ENCODE measurements at regions not wholly inside any gene's neighbourhood (a gene's known extent, or its start where the extent isn't known, plus 50 kb on each side); places are given as distances from the start of the nearest gene placed in this dataset.
A peak's percentile ranks its signal among the peaks of the same experiment; 100 is the strongest.

GRCh38 chr11:112440518-112440917, 179.9 kb upstream of the PLET1 start:
- H3K4me3 ChIP-seq (ENCODE audit: low read depth, low read length), result no peak overlapping the region
- no peak overlapping the region for H3K27ac ChIP-seq
- H3K9me3 ChIP-seq (ENCODE audit: severe bottlenecking), result no peaks in the 10 kb centered on the region
- peak; percentile 56 for DNase-seq
- no peaks in the 10 kb centered on the region for H3K36me3 ChIP-seq
- H3K27me3 ChIP-seq (ENCODE audit: insufficient read depth, low read depth, severe bottlenecking), result no peaks in the 10 kb centered on the region
- TF ChIP-seq CTCF (IDR thresholded peaks at IDR 0.05; ENCODE audit: low read depth, low read length), result peak; percentile 84

GRCh38 chr11:112448168-112448567, 187.5 kb upstream of the PLET1 start:
- Histone ChIP-seq H3K4me3 (ENCODE audit: low read depth, low read length) (no peak overlapping the region), H3K9me3 (ENCODE audit: severe bottlenecking) (no peaks in the 10 kb centered on the region), H3K27me3 (ENCODE audit: insufficient read depth, low read depth, severe bottlenecking) (no peaks in the 10 kb centered on the region), H3K27ac (no peak overlapping the region), H3K36me3 (no peaks in the 10 kb centered on the region)
- no peak for TF ChIP-seq CTCF (IDR thresholded peaks at IDR 0.05; ENCODE audit: low read depth, low read length)
- DNase-seq, result no peak

GRCh38 chr11:112448806-112449205, 188.1 kb upstream of the PLET1 start:
- DNase-seq, result no peak
- H3K27ac ChIP-seq, result no peak overlapping the region
- TF ChIP-seq CTCF (IDR thresholded peaks at IDR 0.05; ENCODE audit: low read depth, low read length), result no peak
- H3K9me3 ChIP-seq (ENCODE audit: severe bottlenecking), result no peaks in the 10 kb centered on the region
- H3K36me3 ChIP-seq, result no peaks in the 10 kb centered on the region
- no peak overlapping the region for H3K4me3 ChIP-seq (ENCODE audit: low read depth, low read length)
- no peaks in the 10 kb centered on the region for H3K27me3 ChIP-seq (ENCODE audit: insufficient read depth, low read depth, severe bottlenecking)

- H3K4me3 ChIP-seq (ENCODE audit: low read depth, low read length), result no peak overlapping the region
- H3K36me3 ChIP-seq, result no peaks in the 10 kb centered on the region
- H3K9me3 ChIP-seq (ENCODE audit: severe bottlenecking), result no peaks in the 10 kb centered on the region
- no peak for TF ChIP-seq CTCF (IDR thresholded peaks at IDR 0.05; ENCODE audit: low read depth, low read length)
- H3K27me3 ChIP-seq (ENCODE audit: insufficient read depth, low read depth, severe bottlenecking), result no peaks in the 10 kb centered on the region
- DNase-seq, result no peak
- H3K27ac ChIP-seq, result no peak overlapping the region
These were observed 190.6 kb upstream of the PLET1 start for GRCh38 chr11:112451250-112451649.

GRCh38 chr11:112453601-112454577, 193.2 kb upstream of the PLET1 start:
- no peaks in the 10 kb centered on the region for H3K9me3 ChIP-seq (ENCODE audit: severe bottlenecking)
- H3K27me3 ChIP-seq (ENCODE audit: insufficient read depth, low read depth, severe bottlenecking), result no peaks in the 10 kb centered on the region
- peak; percentile 43 for DNase-seq
- no peak overlapping the region for H3K4me3 ChIP-seq (ENCODE audit: low read depth, low read length)
- no peak overlapping the region for H3K27ac ChIP-seq
- TF ChIP-seq CTCF (IDR thresholded peaks at IDR 0.05; ENCODE audit: low read depth, low read length), result peak; percentile 62
- H3K36me3 ChIP-seq, result no peaks in the 10 kb centered on the region
